GM21381 (cell line): ENCODE measurements at regions not wholly inside any gene's neighbourhood (a gene's known extent, or its start where the extent isn't known, plus 50 kb on each side); places are given as distances from the start of the nearest gene placed in this dataset.
"Not testable (repeated sequence)": the region's sequence is repeated elsewhere in the genome, so short reads cannot be mapped to it uniquely, and the experiment has no call there.

ENCODE experiments used
- ATAC-seq: cut with Tn5 transposase; IDR thresholded peaks from one replicate; pipeline ENCODE4 v1.9.1; 2021; ENCODE audit warnings: mild to moderate bottlenecking, moderate library complexity; ENCODE audit not compliant: unreplicated experiment

DNA sequence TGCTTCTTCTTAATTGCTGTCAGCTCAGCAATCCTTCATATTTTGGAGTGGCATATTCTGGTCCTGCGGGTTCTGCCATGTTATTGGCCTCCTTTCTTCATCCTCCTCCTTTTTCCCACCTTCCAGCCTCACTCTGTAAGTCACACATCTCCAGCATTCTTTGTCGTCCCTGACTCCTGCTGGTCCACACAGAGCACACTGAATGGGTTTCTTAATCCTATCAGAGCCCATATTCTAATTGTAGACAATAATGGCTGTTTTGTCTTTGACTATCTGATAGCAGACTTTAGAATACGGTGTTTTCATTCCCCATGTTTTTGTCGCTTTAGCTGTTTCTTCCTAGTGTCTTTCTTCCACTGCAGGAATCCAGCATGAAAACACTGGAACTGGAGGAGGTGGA is 389.6 kb downstream of the REEP3 start:
- no peak for ATAC-seq

DNA sequence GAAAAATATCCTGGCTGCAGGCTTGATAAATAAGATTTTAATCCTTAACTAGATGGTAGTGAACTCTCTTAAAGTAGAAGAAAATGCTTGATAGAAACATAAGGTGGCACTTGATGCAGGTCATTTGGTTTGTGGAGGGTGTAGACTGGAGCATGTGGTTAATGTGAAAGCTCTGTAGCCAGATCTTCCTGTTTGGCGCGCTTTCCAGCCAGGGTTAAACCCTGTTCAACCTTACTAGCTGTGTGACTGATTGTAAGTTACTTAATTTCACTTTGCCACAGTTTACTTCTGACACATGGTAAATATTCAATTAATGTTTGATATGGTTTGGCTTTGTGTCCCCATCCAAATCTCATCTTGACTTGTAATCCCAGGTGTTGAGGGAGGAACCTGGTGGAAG is 394.0 kb downstream of the REEP3 start:
- ATAC-seq = no peak

DNA sequence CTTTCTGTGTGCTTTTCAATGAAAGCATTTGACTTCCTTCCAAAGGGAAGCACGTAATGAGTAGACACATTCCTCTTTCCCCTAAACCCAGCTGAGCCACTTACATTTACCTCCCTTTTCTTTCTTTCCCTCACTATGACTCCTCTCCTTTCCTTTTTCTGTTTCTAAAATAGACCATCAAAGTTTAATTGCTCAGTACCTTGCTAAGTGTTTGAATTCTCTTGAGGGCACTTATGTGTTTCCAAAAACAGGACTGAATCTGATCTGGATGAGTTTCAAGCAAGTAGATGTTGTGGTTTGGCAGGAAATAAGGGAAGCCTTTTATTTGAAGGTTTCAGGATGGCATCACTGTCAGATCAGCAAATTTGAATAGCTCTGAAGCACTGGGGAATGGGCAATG is 396.2 kb downstream of the REEP3 start:
- no peak for ATAC-seq

DNA sequence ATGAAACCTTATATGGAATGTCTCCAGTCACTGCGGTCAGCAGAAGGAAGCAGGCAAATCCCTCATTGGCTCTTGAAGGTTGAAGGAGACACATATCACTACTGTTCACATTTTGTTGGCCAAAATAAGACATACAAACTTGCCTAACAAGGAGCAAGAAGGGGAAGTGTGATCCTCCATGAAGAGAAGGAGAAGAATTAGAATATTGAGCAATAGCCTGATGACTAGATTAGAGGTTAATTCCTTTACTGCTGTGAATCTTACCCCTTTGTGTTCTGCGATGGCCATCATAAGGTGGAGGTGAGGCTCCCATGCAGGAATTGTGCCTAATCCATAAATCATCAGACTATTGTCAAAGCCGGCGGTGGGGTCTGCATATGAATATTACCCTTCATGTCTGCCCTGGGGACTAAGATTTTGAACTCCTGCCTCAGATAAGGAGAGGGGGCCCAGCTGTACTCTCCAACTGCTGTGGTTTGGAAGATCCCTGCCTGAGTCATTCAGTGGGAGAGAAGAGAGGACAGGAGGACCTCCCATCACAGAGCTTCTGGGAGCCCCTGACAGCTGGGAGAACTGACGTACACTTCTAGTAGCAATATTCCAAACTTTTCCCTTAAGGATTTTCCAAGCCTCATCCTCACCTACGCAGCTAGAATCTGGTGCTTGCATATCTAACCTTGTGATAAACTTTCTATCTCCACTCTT is 398.5 kb downstream of the REEP3 start:
- no peak for ATAC-seq

DNA sequence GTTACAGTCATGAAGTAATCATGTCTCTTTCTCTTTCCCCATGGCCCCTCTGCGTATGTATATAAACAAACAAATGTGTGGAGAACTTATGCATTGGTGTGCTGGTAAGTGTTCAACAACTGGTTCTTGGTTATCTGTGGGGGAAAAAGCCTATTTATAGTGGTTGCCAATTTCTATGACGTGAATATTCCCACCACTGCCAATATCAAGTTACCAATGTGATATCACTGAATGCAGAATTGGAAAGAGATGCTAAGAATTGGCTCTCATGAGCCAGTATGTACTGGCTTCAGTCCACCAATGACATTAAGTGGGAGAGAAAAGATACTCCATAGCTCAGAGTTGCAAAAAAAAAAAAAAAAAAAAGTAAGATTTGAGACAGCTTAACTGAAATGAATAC is 399.7 kb downstream of the REEP3 start:
- ATAC-seq = no peak

DNA sequence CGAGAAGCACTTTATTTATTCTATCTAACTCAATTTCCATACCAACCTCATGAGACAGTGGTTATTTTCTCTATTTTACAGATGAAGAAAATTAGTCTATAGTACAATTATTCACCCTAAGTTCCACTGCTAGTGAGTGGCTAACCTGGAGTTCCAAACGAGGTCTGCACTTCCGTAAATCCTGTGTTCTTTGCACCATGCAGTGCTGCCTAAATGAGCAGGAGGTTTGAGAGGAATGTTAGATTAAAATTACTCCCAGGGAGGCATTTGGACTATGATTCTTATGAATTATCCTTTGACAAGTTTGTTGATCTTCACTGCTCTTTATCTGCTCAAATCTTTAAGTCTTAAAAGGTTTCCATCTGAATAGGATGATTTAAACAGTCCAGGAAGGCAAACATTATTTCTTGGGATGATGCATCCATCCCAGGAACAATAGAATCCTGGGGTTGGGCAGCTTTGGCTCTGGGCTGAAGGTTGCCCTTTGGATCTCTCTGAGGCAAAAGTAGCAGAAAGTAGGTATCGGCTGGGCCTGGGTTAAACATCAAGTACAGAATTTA is 400.8 kb downstream of the REEP3 start:
- ATAC-seq = no peak

DNA sequence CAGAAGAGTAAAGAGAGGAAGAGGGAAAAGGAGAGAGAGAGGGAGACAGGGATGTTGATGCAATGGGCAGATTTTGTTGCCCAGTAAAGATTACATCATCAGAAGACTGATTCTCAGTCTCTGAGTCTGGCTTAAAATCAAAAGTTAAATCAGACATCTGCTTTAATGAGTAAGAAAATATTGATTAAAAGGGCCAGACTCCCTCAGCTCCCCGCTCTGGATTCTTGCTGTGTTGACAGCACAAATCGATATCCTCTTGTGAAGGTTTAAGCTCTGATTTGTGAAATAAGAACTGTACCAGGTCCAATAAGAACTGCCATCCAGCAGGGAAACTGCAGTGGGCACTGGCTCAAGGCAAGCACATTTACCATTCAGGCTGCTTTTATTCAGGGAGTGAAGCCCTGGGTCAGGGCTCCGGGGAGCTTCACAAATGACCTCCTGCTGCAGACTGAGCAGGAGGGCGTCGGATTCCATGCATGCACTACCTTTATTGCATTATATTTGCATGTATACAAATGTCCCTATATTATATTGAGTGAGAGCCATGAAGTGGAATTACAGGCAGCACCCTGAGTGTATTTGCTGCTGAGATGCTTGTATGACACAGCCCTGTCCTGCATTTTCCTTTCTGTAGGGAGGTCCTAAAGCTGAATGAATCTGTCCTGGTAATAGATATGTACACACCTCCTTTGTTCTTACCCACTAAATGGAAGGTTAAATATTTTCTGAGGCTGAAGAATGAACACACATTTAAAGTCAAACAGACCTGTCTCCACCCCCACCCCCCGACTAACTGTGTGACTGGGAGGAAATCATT is 401.5 kb downstream of the REEP3 start:
- no peak for ATAC-seq

GRCh38 chr10:63929831-63930467 is 408.7 kb downstream of the REEP3 start:
- ATAC-seq = no peak

DNA sequence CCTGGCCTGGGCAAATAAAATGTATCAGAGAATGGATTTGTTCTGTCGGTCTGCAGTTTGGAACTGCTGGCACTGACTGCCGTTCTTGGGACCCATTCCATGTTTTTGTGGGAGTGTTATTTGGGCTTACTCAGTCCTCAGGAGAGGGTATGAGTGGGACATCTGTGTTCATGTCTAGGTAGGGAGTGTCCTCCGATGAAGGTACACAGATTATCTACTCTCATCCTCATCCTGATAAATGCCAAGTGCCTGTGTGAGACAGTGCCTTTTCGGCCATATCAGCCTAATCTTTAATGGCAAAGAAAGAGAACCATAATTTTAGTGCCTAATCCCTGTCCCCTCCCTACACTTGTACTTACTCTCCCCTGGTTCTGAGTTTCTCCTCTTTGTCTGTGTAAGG is 409.4 kb downstream of the REEP3 start:
- ATAC-seq = no peak

- no peak for ATAC-seq
These were observed 414.5 kb downstream of the REEP3 start for GRCh38 chr10:63935705-63936104.

GRCh38 chr10:63940277-63940922 is 419.2 kb downstream of the REEP3 start:
- no peak for ATAC-seq

DNA sequence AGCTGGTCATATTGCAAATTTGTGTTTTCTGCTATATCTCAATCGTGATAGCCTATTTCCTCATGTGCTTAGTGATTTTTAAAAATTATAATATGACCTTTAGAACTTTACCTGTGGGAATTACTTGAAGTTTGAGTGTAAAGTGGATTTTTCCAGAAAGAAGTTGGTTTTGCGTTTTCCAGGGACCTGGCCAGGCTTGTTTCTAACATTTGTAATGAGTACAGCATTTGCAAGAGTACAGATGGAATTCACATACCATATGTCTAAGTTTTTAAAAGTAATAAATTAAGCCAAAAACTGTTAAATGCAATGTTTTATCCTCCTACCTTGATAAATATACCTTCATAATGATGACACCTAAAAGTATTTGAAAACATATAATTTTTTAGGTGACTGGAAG is 443.2 kb downstream of the REEP3 start:
- ATAC-seq = no peak

- ATAC-seq = no peak
These were observed 444.6 kb downstream of the REEP3 start for GRCh38 chr10:63965846-63966245.

DNA sequence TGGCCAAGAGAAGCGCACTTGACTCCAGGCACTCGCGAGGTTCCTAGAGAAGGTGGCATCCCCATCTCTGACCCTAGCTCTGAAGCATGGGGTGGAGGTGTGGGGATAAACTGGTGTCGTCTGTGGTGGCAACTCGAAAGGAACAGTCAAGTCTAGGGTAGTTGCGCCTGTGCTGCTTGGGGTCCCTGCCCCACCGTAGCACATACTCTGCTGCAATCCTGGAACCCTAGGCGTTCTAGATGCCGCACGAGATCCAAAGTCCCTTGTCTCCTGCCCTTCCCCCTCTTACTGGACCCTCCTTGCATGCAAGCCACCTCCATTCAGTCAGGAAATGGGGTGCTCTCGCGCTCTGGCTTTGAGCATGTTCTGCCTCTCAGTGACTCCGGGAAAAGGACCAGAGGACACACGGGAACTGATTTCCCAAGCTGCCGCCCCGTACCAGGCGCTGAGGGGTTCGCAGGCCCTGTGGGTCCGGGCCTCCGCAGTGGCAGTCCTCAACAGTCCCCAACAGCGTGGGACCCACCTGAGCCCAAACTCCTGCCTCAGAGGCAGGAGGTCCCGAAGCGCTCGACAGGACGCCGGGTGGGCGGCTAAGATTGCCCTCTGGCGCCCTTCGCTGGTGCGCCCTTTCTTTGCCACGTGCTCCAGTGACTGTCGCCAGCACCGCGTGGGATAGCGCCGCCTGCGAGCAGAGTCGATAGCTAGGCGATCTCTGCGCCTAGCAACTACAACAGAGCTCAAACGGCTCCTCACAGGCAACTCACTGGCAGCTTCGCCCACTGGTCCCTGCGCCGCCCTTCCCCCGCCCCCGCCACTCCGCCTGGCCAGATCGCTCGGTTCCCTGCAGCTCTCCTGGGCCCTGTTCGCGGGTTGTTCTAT is 452.0 kb downstream of the REEP3 start:
- no peak for ATAC-seq

DNA sequence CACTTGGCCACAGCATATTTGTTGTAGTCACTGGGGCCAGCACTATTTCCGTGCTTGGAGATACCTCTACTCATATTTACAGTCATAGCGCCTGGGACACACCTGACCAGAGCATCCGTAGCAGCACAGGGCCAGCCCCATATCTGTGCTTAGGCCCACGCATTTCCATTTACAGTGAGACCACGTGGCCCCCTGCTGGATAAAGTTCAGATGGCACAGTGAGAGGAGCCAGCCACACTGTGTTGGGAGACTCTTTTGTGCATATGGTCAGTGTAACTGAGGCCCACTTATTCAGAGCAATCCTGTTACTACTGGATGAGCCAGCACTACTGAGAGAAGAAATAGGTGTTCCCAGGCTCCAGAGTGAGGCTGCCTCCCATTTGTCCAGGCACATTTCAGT is 455.3 kb downstream of the REEP3 start:
- peak; percentile 94 for ATAC-seq

GRCh38 chr10:63977329-63977923 is 456.2 kb downstream of the REEP3 start:
- peak; percentile 47 for ATAC-seq

GRCh38 chr10:63980870-63981269 is 459.7 kb downstream of the REEP3 start:
- not testable (repeated sequence) for ATAC-seq

GRCh38 chr10:63984061-63984460 is 462.9 kb downstream of the REEP3 start:
- ATAC-seq = not testable (repeated sequence)

GRCh38 chr10:63986536-63986935 is 465.3 kb downstream of the REEP3 start:
- ATAC-seq = no peak

- ATAC-seq = no peak
These were observed 466.0 kb downstream of the REEP3 start for GRCh38 chr10:63987212-63987611.
